Lung (tissue), 11 donors: ENCODE measurements at regions not wholly inside any gene's neighbourhood (a gene's known extent, or its start where the extent isn't known, plus 50 kb on each side); places are given as distances from the start of the nearest gene placed in this dataset.

Experiments
- ATAC-seq: fragments of 200-7000 bp; cut with Tn5 transposase; one replicate; pipeline ENCODE4 v1.9.1; 2020; ENCODE audit warnings: moderate number of reproducible peaks; ENCODE audit not compliant: insufficient read depth, low FRiP score
- DNase-seq, 3 donors: peaks; one replicate each; pipeline ENCODE4 v3.0.0-alpha.2; 2013 to 2017
- H3K27ac ChIP-seq, 2 donors: one replicate each; pipeline ENCODE4 v1.5.1; 2013; ENCODE audit warnings: mild to moderate bottlenecking in 2 of 2, moderate library complexity in 2 of 2, control low read depth in 1 of 2, inconsistent platforms in 1 of 2, low read depth in 1 of 2, low read length in 1 of 2
- H3K27me3 ChIP-seq, 3 donors: one replicate each; pipeline ENCODE4 v1.5.1; 2013; ENCODE audit warnings: low read length in 2 of 3; ENCODE audit not compliant: control insufficient read depth in 3 of 3, insufficient read depth in 3 of 3
- H3K36me3 ChIP-seq, 4 donors: one replicate each; pipeline ENCODE4 v1.5.1; 2013; ENCODE audit warnings: low read length in 4 of 4, mild to moderate bottlenecking in 1 of 4, moderate library complexity in 1 of 4; ENCODE audit not compliant: control insufficient read depth in 4 of 4, insufficient read depth in 4 of 4
- H3K4me1 ChIP-seq, 5 donors: one replicate each; pipeline ENCODE4 v1.5.1; 2013; ENCODE audit warnings: low read length in 5 of 5, mild to moderate bottlenecking in 2 of 5, moderate library complexity in 1 of 5; ENCODE audit not compliant: control insufficient read depth in 5 of 5, insufficient read depth in 5 of 5
- H3K4me3 ChIP-seq: one replicate; pipeline ENCODE4 v1.5.1; 2013; ENCODE audit warnings: mild to moderate bottlenecking, control low read depth, moderate library complexity
- H3K9ac ChIP-seq, 2 donors: one replicate each; pipeline ENCODE4 v1.5.1; 2013; ENCODE audit warnings: low read length in 2 of 2, control low read depth in 1 of 2; ENCODE audit not compliant: insufficient read depth in 1 of 2
- H3K9me3 ChIP-seq, 4 donors: one replicate each; pipeline ENCODE4 v1.5.1; 2013; ENCODE audit warnings: low read length in 3 of 4, mild to moderate bottlenecking in 1 of 4, moderate library complexity in 1 of 4; ENCODE audit not compliant: control insufficient read depth in 4 of 4, insufficient read depth in 3 of 4
- CTCF ChIP-seq: IDR thresholded peaks from 2 replicates; pipeline ENCODE4 v1.5.1; 2012; ENCODE audit warnings: mild to moderate bottlenecking; ENCODE audit errors: control extremely low read depth, extremely low read depth
- WGBS, 2 donors: extraction: QIAGEN DNeasy Blood & Tissue Kit; methylation state at CpG; one replicate each; pipeline ENCODE4 v1.1.7; 2013; 5-methylcytosine and 5-hydroxymethylcytosine counted together
- donor health status: control.
- donor health status: control.
- donor health status: Bipolar disorder and iron deficiency.
- donor health status: healthy.
- donor health status: DM: yes; HTN: yes; CAD: no.

- Histone ChIP-seq H3K9me3 (peaks cover 0 to 5% (median 0%) of the 10 kb centered on the region in 4 donors), H3K4me1 (peaks cover 0 to 8% (median 0%) of the 10 kb centered on the region in 5 donors), H3K27me3 (peaks cover 0 to 4% (median 2%) of the 10 kb centered on the region in 3 donors), H3K36me3 (no peaks in the 10 kb centered on the region), H3K9ac (no peak overlapping the region), H3K4me3 (no peak overlapping the region), H3K27ac (peak overlapping the region in 1 of 2 donors; percentile 9)
- no peak for TF ChIP-seq CTCF
- ATAC-seq, result no peak
- 56 to 66% methylated on average over 4 of the region's 4 CpGs for WGBS, 2 donors
- no peak for DNase-seq
Measured at GRCh38 chr5:14003936-14004335, 59.4 kb upstream of the DNAH5 start.

- no peak overlapping the region for H3K4me3 ChIP-seq
- DNase-seq (no peak), ATAC-seq (no peak)
- H3K27ac ChIP-seq, result peak overlapping the region in 1 of 2 donors; percentile 9
- no peak overlapping the region for H3K9ac ChIP-seq
- H3K36me3 ChIP-seq, result no peaks in the 10 kb centered on the region
- H3K27me3 ChIP-seq, result peaks cover 0 to 4% (median 2%) of the 10 kb centered on the region in 3 donors
- WGBS, 2 donors, result 95 to 96% methylated on average over 2 of the region's 2 CpGs
- H3K9me3 ChIP-seq, result peaks cover 0 to 5% (median 0%) of the 10 kb centered on the region in 4 donors
- no peak for TF ChIP-seq CTCF
- H3K4me1 ChIP-seq, result peaks cover 0 to 8% (median 0%) of the 10 kb centered on the region in 5 donors
Measured at GRCh38 chr5:14003513-14003912, 59.0 kb upstream of the DNAH5 start.

GRCh38 chr5:13998254-13998653 is 53.8 kb upstream of the DNAH5 start:
- H3K27me3 ChIP-seq, result no peaks in the 10 kb centered on the region
- WGBS, 2 donors, result 61 to 84% methylated on average over 4 of the region's 4 CpGs
- TF ChIP-seq CTCF, result no peak

GRCh38 chr5:13997514-13997913 is 53.0 kb upstream of the DNAH5 start:
- no peak overlapping the region for H3K4me3 ChIP-seq
- H3K27me3 ChIP-seq, result peaks cover 0 to 2% (median 0%) of the 10 kb centered on the region in 3 donors
- H3K9ac ChIP-seq, result no peak overlapping the region
- 100% methylated on average over 2 of the region's 2 CpGs for WGBS, 2 donors
- no peak overlapping the region for H3K27ac ChIP-seq
- ATAC-seq (no peak), DNase-seq (no peak)
- no peak for TF ChIP-seq CTCF
- H3K36me3 ChIP-seq, result no peaks in the 10 kb centered on the region
- peaks cover 0 to 21% (median 6%) of the 10 kb centered on the region in 5 donors for H3K4me1 ChIP-seq
- H3K9me3 ChIP-seq, result peaks cover 0 to 4% (median 0%) of the 10 kb centered on the region in 4 donors

More at GRCh38 chr5:13998254-13998653, 53.8 kb upstream of the DNAH5 start:
- no peak overlapping the region for H3K27ac ChIP-seq
- no peaks in the 10 kb centered on the region for H3K36me3 ChIP-seq
- no peak overlapping the region for H3K9ac ChIP-seq
- H3K4me3 ChIP-seq, result no peak overlapping the region
- peaks cover 0 to 4% (median 0%) of the 10 kb centered on the region in 4 donors for H3K9me3 ChIP-seq
- ATAC-seq (no peak), DNase-seq (no peak)
- peaks cover 0 to 21% (median 6%) of the 10 kb centered on the region in 5 donors for H3K4me1 ChIP-seq
